ENCODE measurements at regions not wholly inside any gene's neighbourhood (a gene's known extent, or its start where the extent isn't known, plus 50 kb on each side); places are given as distances from the start of the nearest gene placed in this dataset.
"Not testable (repeated sequence)": the region's sequence is repeated elsewhere in the genome, so short reads cannot be mapped to it uniquely, and the experiment has no call there.

DNA sequence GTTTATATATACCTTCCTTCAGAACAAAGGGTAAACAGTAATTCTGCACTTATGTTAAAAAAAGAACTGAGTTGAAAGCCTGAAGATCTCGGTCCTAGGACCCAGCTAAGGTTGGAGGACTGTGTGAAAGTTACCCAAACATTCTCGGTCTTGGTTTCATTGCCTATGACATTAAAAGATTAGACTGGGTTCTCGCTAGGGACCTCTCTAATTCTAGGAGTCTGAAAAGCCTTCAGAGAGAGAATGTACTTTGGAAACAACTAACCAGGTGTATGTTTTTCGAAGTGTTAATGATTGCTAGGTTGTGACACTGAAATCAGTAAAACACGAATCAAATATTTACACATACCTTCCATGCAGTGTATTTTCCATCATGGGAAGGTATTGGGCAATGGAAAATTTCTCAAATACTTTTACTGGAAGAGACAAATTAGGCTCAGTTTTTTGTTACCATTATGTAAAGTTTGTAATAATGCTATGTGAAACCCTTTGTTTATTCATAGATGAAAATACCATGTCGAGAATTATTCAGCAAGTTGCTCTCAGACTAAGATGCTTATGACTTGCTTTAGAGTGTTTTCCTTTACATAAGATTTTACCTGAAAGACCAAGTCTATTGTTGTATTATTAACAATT, 113.7 kb upstream of the LOC128125822 start:
- ATAC-seq (no peak), DNase-seq (ENCODE audit: low spot score in 2 of 2) (no peak)
- no peaks in the 10 kb centered on the region for H3K9me3 Mint-ChIP-seq
- H3K4me1 Mint-ChIP-seq: no peaks in the 10 kb centered on the region
- no peaks in the 10 kb centered on the region for H3K36me3 Mint-ChIP-seq
- H3K4me3 Mint-ChIP-seq: no peak overlapping the region
- no peak overlapping the region for H3K27ac Mint-ChIP-seq

DNA sequence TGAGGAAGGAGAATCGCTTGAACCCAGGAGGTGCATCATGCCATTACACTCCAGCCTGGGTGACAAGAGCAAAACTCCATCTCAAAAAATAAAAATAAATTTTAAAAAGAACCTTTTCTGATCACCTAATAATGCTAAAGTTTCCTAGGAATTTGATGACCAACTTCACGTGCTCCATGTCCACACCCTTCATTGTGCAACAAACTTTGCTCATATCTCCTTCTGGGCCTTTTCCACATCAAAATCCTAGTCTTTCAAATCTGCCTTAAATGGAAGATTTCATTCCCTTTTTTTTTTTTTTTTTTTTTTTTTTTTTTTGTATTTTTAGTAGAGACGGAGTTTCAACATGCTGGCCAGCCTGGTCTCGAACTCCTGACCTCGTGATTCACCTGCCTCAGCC, 112.5 kb upstream of the LOC128125822 start:
- no peak for DNase-seq (ENCODE audit: low spot score in 2 of 2)
- Mint-ChIP-seq H3K9me3 (no peaks in the 10 kb centered on the region), H3K4me1 (no peaks in the 10 kb centered on the region), H3K4me3 (no peak overlapping the region), H3K36me3 (no peaks in the 10 kb centered on the region), H3K27ac (no peak overlapping the region)
- no peak for ATAC-seq

DNA sequence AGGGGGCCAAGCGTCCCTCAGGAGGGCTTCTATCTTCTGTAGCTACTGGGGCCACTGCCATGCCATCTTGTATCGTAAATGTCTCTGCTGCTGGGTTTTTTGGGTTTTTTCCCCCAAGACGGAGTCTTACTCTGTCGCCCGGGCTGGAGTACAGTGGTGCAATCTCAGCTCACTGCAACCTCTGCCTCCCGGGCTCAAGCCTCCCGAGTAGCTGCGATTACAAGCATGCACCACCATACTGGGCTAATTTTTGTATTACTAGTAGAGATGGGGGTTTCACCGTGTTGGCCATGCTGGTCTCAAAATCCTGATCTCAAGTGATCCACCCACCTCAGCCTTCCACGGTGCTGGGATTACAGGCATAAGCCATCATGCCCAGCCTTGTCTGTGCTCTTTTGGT, 111.3 kb upstream of the LOC128125822 start:
- no peaks in the 10 kb centered on the region for H3K9me3 Mint-ChIP-seq
- DNase-seq (ENCODE audit: low spot score in 2 of 2): no peak
- no peak for ATAC-seq
- no peak overlapping the region for H3K27ac Mint-ChIP-seq
- no peak overlapping the region for H3K4me3 Mint-ChIP-seq
- no peaks in the 10 kb centered on the region for H3K4me1 Mint-ChIP-seq
- no peaks in the 10 kb centered on the region for H3K36me3 Mint-ChIP-seq

DNA sequence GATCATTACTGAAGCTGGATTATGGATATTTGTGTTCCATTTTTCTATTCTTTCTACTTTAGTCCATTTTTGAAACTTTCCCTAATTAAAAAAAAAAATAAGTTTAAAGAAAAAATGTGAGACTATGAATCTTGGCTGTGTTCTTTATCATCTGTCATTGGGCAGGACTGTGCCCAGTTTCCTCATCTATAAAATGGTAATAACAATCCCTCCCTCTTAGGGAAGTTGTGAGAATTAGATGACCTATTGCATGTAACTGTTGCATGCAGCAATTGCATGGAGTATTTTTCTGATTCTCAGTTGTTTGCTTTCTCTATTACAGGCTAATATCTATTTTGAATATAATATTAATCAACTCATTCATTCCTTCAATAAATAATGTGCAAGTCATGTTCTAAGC, 108.2 kb upstream of the LOC128125822 start:
- ATAC-seq (no peak), DNase-seq (ENCODE audit: low spot score in 2 of 2) (no peak)
- Mint-ChIP-seq H3K9me3 (no peaks in the 10 kb centered on the region), H3K4me1 (no peaks in the 10 kb centered on the region), H3K27ac (no peak overlapping the region), H3K4me3 (no peak overlapping the region), H3K36me3 (no peaks in the 10 kb centered on the region)

DNA sequence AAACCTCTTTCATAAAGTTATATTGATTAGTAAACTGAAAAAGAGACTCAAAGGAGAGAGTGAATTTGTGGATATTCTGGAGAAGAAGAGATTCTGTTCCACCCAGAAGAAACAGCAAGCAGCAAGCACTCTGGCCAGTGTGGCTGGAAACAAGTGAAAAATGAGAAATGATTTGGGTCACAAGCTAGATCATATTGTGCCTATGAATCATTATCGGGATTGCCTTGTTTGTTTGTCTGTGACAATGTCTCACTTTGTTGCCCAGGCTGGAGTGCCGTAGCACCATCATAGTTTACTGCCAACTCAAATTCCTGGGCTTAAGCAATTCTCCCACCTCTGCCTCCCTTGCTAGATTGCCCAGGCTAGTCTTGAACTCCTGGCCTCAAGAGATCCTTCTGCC, 106.5 kb upstream of the LOC128125822 start:
- Mint-ChIP-seq H3K27ac (no peak overlapping the region), H3K9me3 (no peaks in the 10 kb centered on the region), H3K4me3 (no peak overlapping the region), H3K36me3 (no peaks in the 10 kb centered on the region), H3K4me1 (no peaks in the 10 kb centered on the region)
- ATAC-seq (no peak), DNase-seq (ENCODE audit: low spot score in 2 of 2) (no peak)

DNA sequence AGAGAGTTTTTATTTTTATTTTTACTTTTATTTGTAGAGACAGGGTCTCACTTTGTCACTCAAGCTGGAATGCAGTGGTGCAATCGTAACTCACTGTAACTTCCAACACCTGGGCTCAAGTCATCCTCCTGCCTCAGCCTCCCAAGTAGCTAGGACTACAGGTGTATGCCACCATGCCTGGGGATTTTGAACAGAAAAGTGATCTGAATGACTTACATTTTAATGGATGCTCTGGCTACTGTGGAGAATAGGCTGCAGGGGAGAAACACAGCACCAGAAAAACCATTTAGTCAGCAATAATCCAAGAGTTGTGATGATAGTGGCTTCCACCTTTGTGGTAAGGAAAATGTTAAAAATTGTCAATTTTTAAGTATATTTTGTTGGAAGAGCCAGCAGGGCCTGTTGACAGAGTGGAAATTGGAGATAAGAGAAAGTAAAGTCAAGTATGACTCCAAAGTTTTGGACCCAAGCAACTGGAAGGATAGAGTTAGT, 106.0 kb upstream of the LOC128125822 start:
- Mint-ChIP-seq H3K27ac (no peak overlapping the region), H3K4me1 (no peaks in the 10 kb centered on the region), H3K36me3 (no peaks in the 10 kb centered on the region), H3K4me3 (no peak overlapping the region), H3K9me3 (no peaks in the 10 kb centered on the region)
- DNase-seq (ENCODE audit: low spot score in 2 of 2) (no peak), ATAC-seq (no peak)

DNA sequence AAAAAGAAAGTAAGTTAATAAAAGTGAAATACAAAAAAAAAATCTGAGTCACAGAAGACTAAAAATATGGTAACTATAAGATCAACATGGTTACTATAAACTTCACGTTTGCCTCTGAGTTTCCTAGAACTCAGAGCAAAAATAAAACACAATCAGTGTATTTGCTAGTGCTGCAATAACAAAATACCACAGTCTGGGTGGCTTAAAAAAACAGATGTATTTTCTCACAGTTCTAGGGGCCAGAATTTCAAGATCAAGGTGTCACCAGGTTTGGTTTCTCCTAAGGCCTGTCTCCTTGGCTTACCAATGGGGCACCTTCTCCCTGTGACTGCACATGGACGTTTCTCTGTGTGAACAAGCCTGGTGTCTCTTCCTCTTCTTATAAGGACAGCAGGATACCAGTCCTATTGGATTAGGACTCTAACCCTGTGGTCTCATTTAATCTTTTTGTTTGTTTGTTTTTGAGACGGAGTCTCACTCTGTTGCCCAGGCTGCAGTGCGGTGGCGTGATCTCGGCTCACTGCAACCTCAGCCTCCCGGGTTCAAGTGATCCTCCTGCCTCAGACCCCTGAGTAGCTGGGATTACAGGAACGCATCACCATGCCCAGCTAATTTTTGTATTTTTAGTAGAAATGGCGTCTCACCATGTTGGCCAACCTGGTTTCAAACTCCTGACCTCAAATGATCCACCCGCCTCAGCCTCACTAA, 104.9 kb upstream of the LOC128125822 start:
- no peak overlapping the region for H3K4me3 Mint-ChIP-seq
- no peaks in the 10 kb centered on the region for H3K9me3 Mint-ChIP-seq
- ATAC-seq (no peak), DNase-seq (ENCODE audit: low spot score in 2 of 2) (no peak)
- H3K36me3 Mint-ChIP-seq: no peaks in the 10 kb centered on the region
- H3K4me1 Mint-ChIP-seq: no peaks in the 10 kb centered on the region
- H3K27ac Mint-ChIP-seq: no peak overlapping the region

DNA sequence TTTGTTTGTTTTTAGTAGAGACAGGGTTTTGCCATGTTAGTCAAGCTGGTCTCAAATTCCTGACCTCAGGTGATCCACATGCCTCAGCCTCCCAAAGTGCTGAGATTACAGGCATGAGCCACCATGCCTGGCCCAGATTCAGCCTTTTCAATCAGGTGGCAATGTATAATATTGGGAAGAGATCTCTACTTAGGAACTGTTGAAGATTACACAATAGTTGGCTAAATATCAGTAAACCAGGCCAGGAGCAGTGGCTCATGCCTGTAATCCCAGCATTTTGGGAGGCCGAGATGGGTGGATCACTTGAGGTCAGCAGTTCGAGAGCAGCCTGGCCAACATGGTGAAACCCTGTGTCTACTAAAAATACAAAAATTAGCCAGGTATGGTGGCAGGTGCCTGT, 101.1 kb upstream of the LOC128125822 start:
- H3K27ac Mint-ChIP-seq; DNase-seq (ENCODE audit: low spot score in 2 of 2); H3K9me3 Mint-ChIP-seq; ATAC-seq; H3K36me3 Mint-ChIP-seq; H3K4me1 Mint-ChIP-seq; H3K4me3 Mint-ChIP-seq: not testable (repeated sequence)

DNA sequence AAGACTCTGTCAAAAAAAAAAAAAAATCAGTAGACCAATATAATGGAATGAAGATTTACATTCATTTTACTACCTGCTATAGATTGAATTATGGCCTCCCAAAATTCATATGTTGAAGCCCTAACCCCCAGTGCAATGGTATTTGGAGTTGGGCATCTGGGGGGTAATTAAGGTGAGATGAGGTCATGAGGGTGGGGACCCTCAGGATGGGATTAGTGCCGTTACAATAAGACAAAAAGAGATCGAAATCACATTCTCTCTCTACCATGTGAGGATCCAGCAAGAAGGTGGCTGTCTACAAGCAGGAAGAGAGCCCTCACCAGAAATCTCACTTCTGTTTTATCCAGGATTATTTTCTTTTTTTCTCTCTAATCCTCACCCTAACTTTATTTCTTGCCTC, 100.6 kb upstream of the LOC128125822 start:
- no peaks in the 10 kb centered on the region for H3K4me1 Mint-ChIP-seq
- H3K36me3 Mint-ChIP-seq: no peaks in the 10 kb centered on the region
- no peak for DNase-seq (ENCODE audit: low spot score in 2 of 2)
- no peak overlapping the region for H3K4me3 Mint-ChIP-seq
- no peak for ATAC-seq
- no peak overlapping the region for H3K27ac Mint-ChIP-seq
- H3K9me3 Mint-ChIP-seq: no peaks in the 10 kb centered on the region

DNA sequence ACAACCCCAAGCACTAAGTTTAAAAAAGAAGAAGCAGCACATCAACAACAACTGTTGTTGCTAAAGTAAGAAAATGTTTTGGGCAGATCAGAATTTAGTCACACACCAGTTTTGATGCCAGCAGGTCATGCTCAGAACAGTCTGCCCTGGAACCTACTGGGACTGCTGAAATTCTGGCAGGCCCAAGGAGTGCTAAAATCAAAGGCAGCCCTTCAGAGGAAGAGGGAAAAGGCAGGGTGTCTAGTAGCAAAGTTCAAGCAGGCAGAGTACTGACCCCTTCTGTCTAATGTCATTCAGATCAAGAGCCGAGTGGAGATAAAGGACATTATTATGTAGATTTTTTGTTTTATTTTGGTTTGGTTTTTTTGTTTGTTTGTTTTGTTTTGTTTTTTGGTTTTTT, 96.6 kb upstream of the LOC128125822 start:
- DNase-seq (ENCODE audit: low spot score in 2 of 2) (no peak), ATAC-seq (no peak)
- Mint-ChIP-seq H3K4me3 (no peak overlapping the region), H3K27ac (no peak overlapping the region), H3K9me3 (no peaks in the 10 kb centered on the region), H3K36me3 (no peaks in the 10 kb centered on the region), H3K4me1 (no peaks in the 10 kb centered on the region)

DNA sequence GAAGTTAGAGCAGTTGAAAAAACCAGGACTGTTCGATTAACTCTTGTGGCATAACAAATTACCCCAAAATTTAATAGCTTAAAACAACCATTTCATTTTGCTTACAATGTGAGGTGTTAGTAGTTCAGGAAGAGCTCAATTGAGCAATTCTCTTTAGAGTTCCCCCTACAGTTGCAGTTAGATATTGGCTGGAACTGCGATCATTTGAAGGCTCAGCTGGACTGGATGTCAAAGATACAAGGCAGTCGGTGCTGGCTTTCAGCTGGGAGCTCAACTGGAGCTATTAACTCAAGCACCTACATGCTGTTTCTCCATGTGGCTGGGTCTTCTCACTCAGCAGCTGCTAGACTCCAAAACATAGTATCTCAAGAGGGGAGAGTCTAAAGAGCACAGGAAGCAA, 96.0 kb upstream of the LOC128125822 start:
- H3K27ac Mint-ChIP-seq: no peak overlapping the region

DNA sequence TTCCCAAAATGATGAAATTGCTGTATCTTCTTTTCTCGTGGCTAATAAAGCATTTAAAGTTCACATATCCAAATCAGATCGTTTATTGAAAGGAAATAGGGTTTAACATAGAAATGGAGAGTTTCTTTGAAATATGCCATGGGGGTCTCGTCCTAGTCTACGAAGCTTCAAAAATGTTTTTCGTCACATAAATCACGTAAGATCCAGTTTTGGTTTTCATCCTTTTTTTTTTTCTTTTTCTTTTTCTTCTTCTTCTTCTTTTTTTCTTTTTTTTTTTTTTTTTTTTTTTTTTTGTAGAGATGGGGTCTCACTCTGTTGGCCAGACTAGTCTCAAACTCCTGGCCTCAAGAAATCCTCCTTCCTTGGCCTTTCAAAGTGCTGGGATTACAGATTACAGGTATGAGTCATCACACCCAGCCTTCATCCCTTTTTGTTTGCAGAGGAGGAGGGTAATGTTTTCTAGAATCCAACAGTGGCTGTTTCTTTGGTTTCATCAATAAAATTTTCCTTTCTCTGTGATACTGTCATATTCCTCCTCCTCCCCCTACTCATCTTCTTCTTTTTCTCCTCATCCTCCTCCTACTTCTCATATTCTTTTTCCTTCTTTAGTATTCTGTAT, 94.7 kb upstream of the LOC128125822 start:
- Mint-ChIP-seq H3K36me3 (no peaks in the 10 kb centered on the region), H3K9me3 (no peaks in the 10 kb centered on the region), H3K27ac (no peak overlapping the region), H3K4me1 (no peaks in the 10 kb centered on the region), H3K4me3 (no peak overlapping the region)
- no peak for DNase-seq (ENCODE audit: low spot score in 2 of 2)
- no peak for ATAC-seq

More for the DNA sequence above, 96.0 kb upstream of the LOC128125822 start:
- no peaks in the 10 kb centered on the region for H3K9me3 Mint-ChIP-seq
- H3K4me3 Mint-ChIP-seq: no peak overlapping the region
- H3K36me3 Mint-ChIP-seq: no peaks in the 10 kb centered on the region
- no peaks in the 10 kb centered on the region for H3K4me1 Mint-ChIP-seq
- ATAC-seq (no peak), DNase-seq (ENCODE audit: low spot score in 2 of 2) (no peak)

DNA sequence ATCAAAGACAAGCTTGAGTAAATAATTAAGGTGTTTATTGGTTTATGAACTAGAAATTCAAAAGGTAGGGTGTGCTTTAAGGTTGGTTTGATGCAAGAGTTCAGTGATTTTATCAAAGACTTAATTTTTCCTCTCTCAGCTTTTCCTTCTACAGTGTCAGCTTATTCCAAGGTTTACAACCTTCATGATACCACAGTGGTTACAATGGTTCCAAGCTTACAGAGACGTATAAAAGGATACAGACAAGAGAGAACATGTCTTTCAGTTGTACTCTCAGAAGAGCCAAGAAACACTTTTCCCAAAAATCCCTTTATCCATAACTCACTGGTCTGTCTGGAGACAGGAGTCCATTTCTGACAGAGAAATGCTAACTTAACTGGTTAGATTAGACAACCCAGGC, 93.5 kb upstream of the LOC128125822 start:
- Mint-ChIP-seq H3K27ac (no peak overlapping the region), H3K4me3 (no peak overlapping the region), H3K4me1 (no peaks in the 10 kb centered on the region), H3K36me3 (no peaks in the 10 kb centered on the region), H3K9me3 (no peaks in the 10 kb centered on the region)
- no peak for ATAC-seq
- no peak for DNase-seq (ENCODE audit: low spot score in 2 of 2)

DNA sequence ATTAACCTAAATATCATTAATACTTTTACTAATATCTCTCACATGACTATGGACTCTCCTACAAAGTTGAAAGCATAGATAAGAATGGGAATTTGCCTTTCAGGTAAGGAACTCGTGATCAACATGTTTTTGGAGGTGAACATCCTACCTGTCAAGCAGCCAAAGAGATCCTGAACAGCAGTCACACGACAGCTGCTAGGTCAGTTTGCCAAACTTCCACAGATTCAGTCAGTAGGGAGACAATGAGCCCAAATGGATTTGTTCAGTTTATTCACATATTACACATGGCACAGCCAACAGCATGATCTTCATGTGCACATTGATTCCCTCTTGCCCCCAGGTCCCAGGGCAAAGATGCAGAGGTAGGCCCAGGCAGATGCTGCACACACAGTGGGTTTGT, 86.1 kb upstream of the LOC128125822 start:
- Mint-ChIP-seq H3K4me3 (no peak overlapping the region), H3K27ac (no peak overlapping the region), H3K9me3 (no peaks in the 10 kb centered on the region), H3K36me3 (no peaks in the 10 kb centered on the region), H3K4me1 (no peaks in the 10 kb centered on the region)
- DNase-seq (ENCODE audit: low spot score in 2 of 2): no peak
- ATAC-seq: no peak

DNA sequence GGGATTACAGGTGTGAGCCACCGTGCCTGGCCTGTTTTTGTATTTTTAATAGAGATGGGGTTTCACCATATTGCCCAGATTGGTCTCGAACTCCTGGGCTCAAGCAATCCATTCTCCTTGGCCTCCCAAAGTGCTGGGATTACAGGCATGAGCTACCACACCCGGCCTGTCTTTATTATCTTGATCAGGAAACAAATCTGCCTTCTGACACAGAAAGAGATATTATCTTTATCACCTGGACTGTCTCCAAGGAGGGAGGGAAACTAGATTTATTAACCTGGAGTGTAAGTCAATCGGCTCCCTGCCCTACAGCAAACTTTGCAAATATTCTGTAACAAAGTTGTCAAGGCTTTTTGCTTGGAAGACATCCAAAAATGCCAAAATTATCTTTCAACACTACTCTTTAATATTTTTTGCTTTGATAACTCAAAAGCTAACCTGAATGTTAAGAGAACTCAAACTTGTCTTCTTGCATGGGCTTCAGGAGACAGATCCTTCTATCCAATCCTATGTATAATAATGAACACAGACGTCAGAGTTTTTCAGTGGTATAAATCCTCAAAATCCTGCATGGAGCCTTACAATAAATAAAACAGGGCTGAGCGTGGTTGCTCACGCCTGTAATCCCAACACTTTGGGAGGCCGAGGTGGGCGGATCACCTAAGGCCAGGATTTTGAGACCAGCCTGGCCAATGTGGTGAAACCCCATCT, 85.0 kb upstream of the LOC128125822 start:
- Mint-ChIP-seq H3K4me3 (no peak overlapping the region), H3K9me3 (no peaks in the 10 kb centered on the region), H3K27ac (no peak overlapping the region), H3K4me1 (no peaks in the 10 kb centered on the region), H3K36me3 (no peaks in the 10 kb centered on the region)
- DNase-seq (ENCODE audit: low spot score in 2 of 2) (no peak), ATAC-seq (no peak)
